ENCODE measurements at regions not wholly inside any gene's neighbourhood (a gene's known extent, or its start where the extent isn't known, plus 50 kb on each side); places are given as distances from the start of the nearest gene placed in this dataset.

DNA sequence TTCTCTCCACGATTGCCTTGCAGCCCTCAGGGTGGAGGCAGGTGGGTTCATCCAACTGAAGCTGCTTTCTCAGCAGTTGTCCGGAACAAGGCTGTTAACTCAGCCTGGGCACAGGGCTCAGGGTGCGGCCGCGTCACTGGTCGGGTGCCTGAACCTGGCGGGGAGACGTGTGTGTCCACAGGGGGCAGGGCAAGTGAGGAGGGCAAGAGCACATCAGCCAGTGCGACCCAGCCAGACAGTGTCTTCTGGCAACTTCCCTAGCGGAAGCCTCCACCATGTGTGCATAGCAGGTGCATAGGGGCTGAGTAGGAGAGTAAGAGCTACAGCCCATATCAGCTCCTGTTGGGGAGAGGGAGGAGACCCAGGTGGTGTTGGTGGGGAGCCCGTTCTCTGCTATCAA is 150.4 kb upstream of the THRB start:
- Histone ChIP-seq H3K9me3 (no peaks in the 10 kb centered on the region), H3K4me1 (peaks cover 0 to 20% (median 9%) of the 10 kb centered on the region in 4 donors), H3K36me3 (no peaks in the 10 kb centered on the region), H3K27me3 (no peaks in the 10 kb centered on the region), H3K4me3 (no peak overlapping the region), H3K27ac (replicated peaks in 1 of 4) (no peak overlapping the region)
- 100% methylated on average over 9 of the region's 11 CpGs for WGBS
- intact Hi-C loops (cut with DNase I): no loop called here
- TF ChIP-seq POLR2AphosphoS5 (IDR thresholded peaks at IDR 0.05): no peak
- no peak for TF ChIP-seq POLR2A (IDR thresholded peaks at IDR 0.05; ENCODE audit: low read depth)
- TF ChIP-seq, protein P1, sequence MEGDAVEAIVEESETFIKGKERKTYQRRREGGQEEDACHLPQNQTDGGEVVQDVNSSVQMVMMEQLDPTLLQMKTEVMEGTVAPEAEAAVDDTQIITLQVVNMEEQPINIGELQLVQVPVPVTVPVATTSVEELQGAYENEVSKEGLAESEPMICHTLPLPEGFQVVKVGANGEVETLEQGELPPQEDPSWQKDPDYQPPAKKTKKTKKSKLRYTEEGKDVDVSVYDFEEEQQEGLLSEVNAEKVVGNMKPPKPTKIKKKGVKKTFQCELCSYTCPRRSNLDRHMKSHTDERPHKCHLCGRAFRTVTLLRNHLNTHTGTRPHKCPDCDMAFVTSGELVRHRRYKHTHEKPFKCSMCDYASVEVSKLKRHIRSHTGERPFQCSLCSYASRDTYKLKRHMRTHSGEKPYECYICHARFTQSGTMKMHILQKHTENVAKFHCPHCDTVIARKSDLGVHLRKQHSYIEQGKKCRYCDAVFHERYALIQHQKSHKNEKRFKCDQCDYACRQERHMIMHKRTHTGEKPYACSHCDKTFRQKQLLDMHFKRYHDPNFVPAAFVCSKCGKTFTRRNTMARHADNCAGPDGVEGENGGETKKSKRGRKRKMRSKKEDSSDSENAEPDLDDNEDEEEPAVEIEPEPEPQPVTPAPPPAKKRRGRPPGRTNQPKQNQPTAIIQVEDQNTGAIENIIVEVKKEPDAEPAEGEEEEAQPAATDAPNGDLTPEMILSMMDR (IDR thresholded peaks at IDR 0.05): no peak
- no peak for TF ChIP-seq EP300 (IDR thresholded peaks at IDR 0.05)
- no peak for DNase-seq (ENCODE audit: extremely low spot score)

DNA sequence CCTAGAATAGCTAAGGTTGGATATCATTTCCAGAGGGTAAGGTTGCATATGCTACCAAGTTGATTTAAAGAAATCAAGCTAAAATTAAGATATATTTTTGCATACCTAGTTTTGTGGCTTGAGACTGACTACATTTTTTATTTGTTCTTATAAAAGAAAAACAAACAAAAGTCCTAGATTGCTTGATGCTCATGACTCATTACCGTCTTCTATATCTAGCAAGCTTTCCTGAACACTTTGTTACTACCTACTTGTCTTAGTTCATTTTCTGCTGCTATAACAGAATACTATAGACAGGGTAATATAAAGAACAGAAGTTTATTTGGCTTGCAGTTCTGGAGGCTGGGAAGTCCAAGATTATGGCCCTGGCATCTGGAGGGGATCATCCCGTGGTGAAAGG is 152.1 kb upstream of the THRB start:
- 86% methylated on average over 2 of the region's 2 CpGs for WGBS
- H3K4me3 ChIP-seq: no peak overlapping the region
- H3K36me3 ChIP-seq: no peaks in the 10 kb centered on the region
- intact Hi-C loops (cut with DNase I): no loop called here
- H3K4me1 ChIP-seq: peaks cover 0 to 19% (median 13%) of the 10 kb centered on the region in 4 donors
- H3K9me3 ChIP-seq: no peaks in the 10 kb centered on the region
- no peaks in the 10 kb centered on the region for H3K27me3 ChIP-seq
- no peak overlapping the region for H3K27ac ChIP-seq (replicated peaks in 1 of 4)
- DNase-seq (ENCODE audit: extremely low spot score): no peak
- TF ChIP-seq, protein P1 (IDR thresholded peaks at IDR 0.05): no peak
- no peak for TF ChIP-seq POLR2A (IDR thresholded peaks at IDR 0.05; ENCODE audit: low read depth)
- no peak for TF ChIP-seq POLR2AphosphoS5 (IDR thresholded peaks at IDR 0.05)
- no peak for TF ChIP-seq EP300 (IDR thresholded peaks at IDR 0.05)

DNA sequence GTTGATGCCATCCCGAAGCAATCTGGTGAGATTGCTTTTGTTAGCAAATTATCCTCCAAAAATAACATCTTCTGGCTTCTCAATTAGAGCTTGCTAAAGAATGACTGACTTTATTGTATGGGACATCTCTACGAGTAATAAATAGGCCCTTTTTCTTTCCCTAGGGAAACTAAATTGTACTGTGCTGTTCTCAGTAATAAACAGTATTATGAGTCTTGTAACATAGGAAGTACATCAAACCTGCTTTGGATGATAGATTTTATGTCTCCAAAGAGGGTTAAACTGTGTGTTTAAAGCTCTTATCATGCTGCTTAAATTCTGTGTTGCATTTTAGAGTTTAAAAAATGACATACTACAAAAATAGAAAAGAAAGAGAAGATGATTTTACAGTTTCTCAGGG is 153.4 kb upstream of the THRB start:
- H3K27me3 ChIP-seq: no peaks in the 10 kb centered on the region
- TF ChIP-seq, protein P1 (IDR thresholded peaks at IDR 0.05): no peak
- no peak for TF ChIP-seq POLR2A (IDR thresholded peaks at IDR 0.05; ENCODE audit: low read depth)
- TF ChIP-seq EP300 (IDR thresholded peaks at IDR 0.05): no peak
- no peak for TF ChIP-seq POLR2AphosphoS5 (IDR thresholded peaks at IDR 0.05)
- H3K9me3 ChIP-seq: no peaks in the 10 kb centered on the region
- intact Hi-C loops (cut with DNase I): no loop called here
- DNase-seq (ENCODE audit: extremely low spot score): no peak
- peaks cover 0 to 19% (median 16%) of the 10 kb centered on the region in 4 donors for H3K4me1 ChIP-seq
- WGBS: 37% methylated on average over 2 of the region's 2 CpGs
- no peaks in the 10 kb centered on the region for H3K36me3 ChIP-seq
- peak overlapping the region; percentile 35 to 52 (median 36) for H3K27ac ChIP-seq (replicated peaks in 1 of 4)
- no peak overlapping the region for H3K4me3 ChIP-seq

DNA sequence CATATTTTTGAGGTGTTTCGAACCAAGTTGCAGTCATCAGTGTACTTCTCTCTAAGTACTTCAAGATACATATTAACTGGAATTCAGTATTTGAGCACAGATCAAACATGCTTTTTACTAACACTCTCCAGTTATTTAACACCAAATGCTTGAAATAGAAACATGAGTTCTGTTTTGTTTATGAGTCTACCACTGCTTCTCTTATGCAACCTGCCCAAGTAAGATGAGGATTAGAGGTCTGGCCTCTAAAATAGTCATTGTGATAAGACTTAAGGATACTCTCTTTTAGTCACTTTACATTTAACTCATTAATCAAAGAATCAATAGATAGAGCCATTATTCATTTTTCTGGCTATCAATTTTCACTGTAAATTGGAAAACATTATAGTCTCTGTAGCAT is 156.2 kb upstream of the THRB start:
- TF ChIP-seq, protein P1 (IDR thresholded peaks at IDR 0.05): no peak
- TF ChIP-seq EP300 (IDR thresholded peaks at IDR 0.05): no peak
- no peak for TF ChIP-seq POLR2A (IDR thresholded peaks at IDR 0.05; ENCODE audit: low read depth)
- no peak for TF ChIP-seq POLR2AphosphoS5 (IDR thresholded peaks at IDR 0.05)
- WGBS: 56% methylated on average over 1 of the region's 1 CpG
- Histone ChIP-seq H3K36me3 (no peaks in the 10 kb centered on the region), H3K4me1 (peaks cover 0 to 19% (median 13%) of the 10 kb centered on the region in 4 donors), H3K4me3 (no peak overlapping the region), H3K9me3 (peaks cover 0 to 8% (median 3%) of the 10 kb centered on the region in 4 donors), H3K27ac (replicated peaks in 1 of 4) (peak overlapping the region in 3 of 4 donors; percentile 5 to 15 (median 13)), H3K27me3 (no peaks in the 10 kb centered on the region)
- intact Hi-C loops (cut with DNase I): no loop called here
- no peak for DNase-seq (ENCODE audit: extremely low spot score)

DNA sequence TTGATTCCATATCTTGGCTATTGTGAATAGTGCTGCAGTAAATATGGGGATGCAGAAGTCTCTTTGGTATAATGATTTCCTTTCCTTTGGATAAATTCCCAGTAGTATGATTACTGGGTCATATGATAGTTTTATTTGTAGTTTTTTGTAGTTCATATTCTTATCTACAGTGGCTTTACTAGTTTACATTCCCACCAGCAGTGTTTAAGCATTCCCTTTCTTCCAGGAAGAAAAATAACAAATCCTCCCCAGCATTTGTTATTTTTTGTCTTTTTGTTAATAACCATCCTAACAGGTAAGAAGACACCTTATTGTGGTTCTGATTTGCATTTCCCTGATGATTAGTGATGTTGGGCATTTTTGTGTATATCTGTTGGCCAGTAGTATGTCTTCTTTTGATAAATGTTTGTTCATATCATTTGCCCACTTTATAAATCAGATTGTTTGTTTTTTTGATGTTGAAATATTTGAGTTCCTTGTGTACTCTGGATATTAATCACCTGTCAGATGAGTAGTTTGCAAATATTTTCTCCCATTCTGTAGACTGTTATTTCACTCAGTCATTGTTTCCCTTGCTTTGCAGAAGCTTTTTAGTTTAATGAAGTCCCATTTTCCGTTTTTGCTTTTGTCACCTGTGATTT is 163.3 kb upstream of the THRB start:
- Histone ChIP-seq H3K4me1 (peaks cover 0 to 9% (median 0%) of the 10 kb centered on the region in 4 donors), H3K27me3 (no peaks in the 10 kb centered on the region), H3K4me3 (no peak overlapping the region), H3K36me3 (no peaks in the 10 kb centered on the region), H3K9me3 (peaks cover 0 to 17% (median 10%) of the 10 kb centered on the region in 4 donors), H3K27ac (replicated peaks in 1 of 4) (no peak overlapping the region)
- intact Hi-C loops (cut with DNase I): no loop called here
- DNase-seq (ENCODE audit: extremely low spot score): no peak
- 79% methylated on average over 1 of the region's 1 CpG for WGBS
- TF ChIP-seq EP300 (IDR thresholded peaks at IDR 0.05) (no peak), POLR2A (IDR thresholded peaks at IDR 0.05; ENCODE audit: low read depth) (no peak), POLR2AphosphoS5 (IDR thresholded peaks at IDR 0.05) (no peak)
- TF ChIP-seq, protein P1 (IDR thresholded peaks at IDR 0.05): no peak

Measured in esophagus muscularis mucosa (tissue), 4 donors.